Stimulated activated CD4-positive, alpha-beta T cell treated with anti-CD3 and anti-CD28 coated beads, TNF-alpha, amount 100 ng/mL, for 4 hours (primary cell): ENCODE measurements at regions not wholly inside any gene's neighbourhood (a gene's known extent, or its start where the extent isn't known, plus 50 kb on each side); places are given as distances from the start of the nearest gene placed in this dataset.

Source experiments
- DNase-seq, 3 experiments: peaks; one replicate each; pipeline ENCODE4 v3.0.0-alpha.2; 2020; ENCODE audit warnings: low read depth in 3 of 3

GRCh38 chr3:67288466-67289106 is 290.5 kb downstream of the KBTBD8 start:
- no peak for DNase-seq

DNA sequence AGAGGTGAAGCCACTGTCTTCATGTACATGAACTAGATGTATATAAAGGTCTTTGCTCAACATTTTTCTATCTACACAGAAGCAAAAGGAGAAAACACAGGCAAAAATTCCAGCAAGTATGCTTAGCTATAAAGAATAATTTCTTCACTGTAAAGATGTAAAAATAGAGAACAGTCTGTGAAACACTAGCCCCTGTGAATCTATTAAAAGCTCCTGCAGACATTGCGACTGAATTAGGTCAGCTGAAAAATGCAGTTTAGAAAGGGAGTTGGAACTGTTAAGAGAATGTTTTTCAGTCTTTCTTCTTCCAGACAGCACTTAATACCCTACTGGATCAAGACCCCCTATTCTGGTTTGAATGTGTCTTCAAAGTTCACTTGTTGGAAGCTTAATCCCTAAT is 291.5 kb downstream of the KBTBD8 start:
- DNase-seq = no peak

DNA sequence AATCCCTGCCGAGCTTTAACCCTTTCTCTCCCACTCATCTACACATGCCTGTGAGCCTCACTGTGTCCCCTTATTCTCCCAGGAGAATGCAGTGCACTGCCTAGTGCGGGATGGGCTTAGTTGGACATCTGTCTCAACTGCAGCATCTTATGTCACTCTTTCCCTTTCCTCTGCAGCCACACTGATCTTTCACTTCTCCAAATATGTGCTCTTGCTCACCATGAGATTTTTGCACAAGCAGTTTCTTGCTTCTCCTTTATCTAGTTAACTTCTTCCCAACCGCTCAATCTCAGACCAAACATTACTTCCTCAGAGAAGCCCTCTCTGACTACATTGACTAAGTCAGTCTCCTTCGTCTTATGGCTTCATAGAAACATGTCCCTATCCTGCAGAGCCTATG is 292.3 kb downstream of the KBTBD8 start:
- no peak for DNase-seq

- no peak for DNase-seq
These were observed 293.5 kb downstream of the KBTBD8 start for GRCh38 chr3:67291287-67292252.

- no peak for DNase-seq
These were observed 294.4 kb downstream of the KBTBD8 start for GRCh38 chr3:67292356-67293121.

DNA sequence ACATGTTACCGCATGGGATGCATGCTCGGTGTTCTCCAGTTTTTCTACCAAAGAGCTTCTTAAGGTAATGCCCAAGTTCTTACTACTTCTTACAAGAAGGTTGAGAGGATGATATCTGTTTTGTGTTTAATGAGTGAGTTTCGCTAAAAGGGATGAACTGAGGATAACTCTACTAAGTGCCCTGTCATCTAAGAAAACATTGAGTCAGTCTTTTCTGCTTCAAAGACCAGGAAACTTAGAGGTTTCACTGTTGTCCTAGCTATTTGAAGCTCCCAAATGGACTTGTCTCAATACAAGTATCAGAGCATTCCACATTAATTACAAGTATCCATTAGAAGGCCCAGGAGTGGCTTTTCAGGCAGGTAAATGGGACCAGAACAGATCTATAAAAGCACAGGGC is 296.2 kb downstream of the KBTBD8 start:
- DNase-seq = no peak

GRCh38 chr3:67296039-67296892 is 298.2 kb downstream of the KBTBD8 start:
- no peak for DNase-seq

- DNase-seq = no peak
These were observed 299.8 kb downstream of the KBTBD8 start for GRCh38 chr3:67297715-67298475.

- no peak for DNase-seq
These were observed 303.4 kb downstream of the KBTBD8 start for GRCh38 chr3:67301556-67301955.

- DNase-seq = no peak
These were observed 304.4 kb downstream of the KBTBD8 start for GRCh38 chr3:67302489-67302888.

DNA sequence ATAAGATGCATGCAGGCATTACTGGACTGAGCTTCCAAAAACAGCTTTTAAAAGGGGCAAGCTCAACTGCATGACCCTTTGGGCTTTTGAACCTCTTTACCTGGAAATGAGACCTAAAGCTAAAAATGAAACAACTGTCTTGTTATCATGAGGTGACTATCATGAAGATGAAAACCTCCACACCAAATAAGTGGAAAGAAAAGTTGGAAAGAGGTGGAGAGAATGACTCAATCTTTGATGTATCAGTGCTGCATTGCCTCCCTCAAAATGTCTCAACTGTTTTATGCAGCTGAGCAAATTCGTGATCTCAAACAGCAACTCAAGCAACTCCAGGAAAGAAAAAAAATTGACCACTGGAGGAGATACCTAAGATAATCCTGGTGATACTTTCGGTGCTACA is 307.1 kb downstream of the KBTBD8 start:
- no peak for DNase-seq

DNA sequence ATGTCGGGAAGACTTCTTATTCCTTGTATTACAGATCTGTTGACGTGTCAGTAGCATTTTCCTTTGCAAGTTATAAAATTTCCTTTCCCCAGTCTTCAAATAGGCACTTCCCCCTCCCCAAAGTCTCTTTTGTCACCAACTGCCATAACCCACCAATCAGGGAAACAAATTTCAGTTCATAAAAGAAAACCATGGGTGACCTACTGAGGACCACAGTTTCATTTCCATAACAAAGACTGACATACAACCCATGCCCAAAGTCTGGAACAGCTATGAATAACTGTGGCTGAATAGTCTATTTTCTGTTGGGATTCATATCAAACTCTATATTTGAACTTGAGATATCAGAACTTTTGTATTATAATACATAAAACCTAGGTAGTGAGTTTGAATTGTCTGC is 307.8 kb downstream of the KBTBD8 start:
- DNase-seq = no peak

DNA sequence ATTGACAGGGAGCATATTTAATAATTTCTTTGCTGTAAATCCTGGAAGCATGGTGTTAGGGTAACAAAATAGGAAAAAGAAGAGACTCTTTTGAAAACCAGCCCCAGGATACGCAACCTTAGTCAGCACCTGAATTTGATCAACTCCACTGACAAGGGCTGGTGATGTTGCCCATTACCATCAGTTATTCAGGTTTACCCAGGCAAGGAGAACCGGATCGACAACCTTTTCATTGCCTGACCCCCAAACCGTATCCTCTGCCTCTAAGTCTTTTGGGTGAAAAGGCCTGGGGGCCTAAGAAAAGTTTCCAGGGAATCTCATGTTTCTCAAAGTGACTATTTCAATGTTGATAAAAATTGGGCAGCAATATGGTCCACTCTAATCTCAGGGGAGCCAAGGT is 313.3 kb downstream of the KBTBD8 start:
- no peak for DNase-seq

DNA sequence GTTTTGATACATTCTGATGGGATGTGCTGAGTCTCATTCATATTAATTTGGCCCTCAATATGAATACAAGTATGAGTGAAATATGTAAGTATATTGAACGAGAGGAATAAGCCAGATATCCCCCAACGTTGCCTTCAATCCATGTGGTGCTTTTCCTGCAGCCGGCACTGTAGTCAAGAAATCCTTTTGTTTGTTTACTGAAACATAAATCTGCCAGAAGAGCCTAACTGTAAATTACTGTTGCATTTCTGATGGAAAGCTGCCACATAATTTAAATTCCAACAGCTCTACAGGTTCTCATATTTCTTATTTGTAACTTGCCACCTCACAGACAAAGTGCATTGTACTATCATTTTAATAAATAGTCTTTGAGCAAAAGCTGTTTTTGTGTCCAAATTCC is 314.0 kb downstream of the KBTBD8 start:
- no peak for DNase-seq

DNA sequence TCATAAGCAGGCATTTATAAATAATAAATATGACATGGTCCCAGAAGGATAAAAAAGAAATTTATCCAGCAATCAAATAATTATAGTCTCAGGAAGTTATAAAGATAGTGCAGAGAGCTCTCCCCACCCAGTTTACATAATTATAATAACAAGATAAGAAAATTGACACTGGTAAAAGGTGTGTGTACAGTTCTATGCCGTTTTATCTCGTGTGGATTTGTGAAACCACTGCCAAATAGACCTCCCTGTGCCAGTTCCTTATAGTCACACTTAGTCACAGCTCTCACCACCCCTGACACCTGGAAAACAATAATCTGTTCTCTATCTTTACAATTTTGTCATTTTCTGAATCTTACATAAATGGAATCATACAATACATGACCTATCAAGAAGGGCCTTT is 320.1 kb downstream of the KBTBD8 start:
- DNase-seq = no peak

DNA sequence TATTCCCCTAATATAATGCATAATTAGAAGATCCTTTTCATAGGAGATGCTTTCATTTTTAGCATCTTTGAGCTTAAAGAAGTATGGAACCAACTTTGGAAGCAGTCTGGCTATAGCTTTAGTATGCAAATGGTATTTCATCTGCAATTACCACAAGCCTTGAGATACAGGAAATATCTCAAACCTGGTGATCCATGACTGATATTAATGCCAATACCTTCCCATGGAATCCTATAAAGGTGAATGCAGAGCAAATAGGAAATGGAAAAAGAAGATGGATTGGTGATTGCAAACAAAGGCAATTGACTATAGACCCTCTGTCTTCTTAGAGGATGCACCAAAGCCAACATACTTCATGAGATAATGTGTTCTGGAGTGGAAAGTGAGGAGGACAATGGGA is 326.4 kb downstream of the KBTBD8 start:
- no peak for DNase-seq
